ENCODE measurements at regions not wholly inside any gene's neighbourhood (a gene's known extent, or its start where the extent isn't known, plus 50 kb on each side); places are given as distances from the start of the nearest gene placed in this dataset.

- DNase-seq: no peak
Measured at GRCh38 chr15:66848686-66849392, 146.8 kb downstream of the SMAD6 start.

GRCh38 chr15:66849393-66849745 is 147.3 kb downstream of the SMAD6 start:
- no peak for DNase-seq

GRCh38 chr15:66849746-66850077 is 147.7 kb downstream of the SMAD6 start:
- no peak for DNase-seq

- DNase-seq: peak; percentile 51
Measured at GRCh38 chr15:66850078-66850991, 148.3 kb downstream of the SMAD6 start.

- no peak for DNase-seq
Measured at GRCh38 chr15:66850996-66851310, 148.9 kb downstream of the SMAD6 start.

- DNase-seq: peak; percentile 93
Measured at GRCh38 chr15:66851311-66852063, 149.5 kb downstream of the SMAD6 start.

GRCh38 chr15:66852064-66852905 is 150.2 kb downstream of the SMAD6 start:
- DNase-seq: no peak

GRCh38 chr15:66854012-66854965 is 152.3 kb downstream of the SMAD6 start:
- no peak for DNase-seq

- DNase-seq: no peak
Measured at GRCh38 chr15:66855041-66855440, 153.0 kb downstream of the SMAD6 start.

GRCh38 chr15:66857694-66858093 is 155.7 kb downstream of the SMAD6 start:
- DNase-seq: no peak

GRCh38 chr15:66858423-66859207 is 156.6 kb downstream of the SMAD6 start:
- DNase-seq: no peak

- no peak for DNase-seq
Measured at GRCh38 chr15:66859688-66860253, 157.7 kb downstream of the SMAD6 start.

- no peak for DNase-seq
Measured at GRCh38 chr15:66860844-66861243, 158.8 kb downstream of the SMAD6 start.

- DNase-seq: no peak
Measured at GRCh38 chr15:66862111-66862939, 160.3 kb downstream of the SMAD6 start.

GRCh38 chr15:66862940-66863335 is 160.9 kb downstream of the SMAD6 start:
- DNase-seq: peak; percentile 90

GRCh38 chr15:66863390-66864085 is 161.5 kb downstream of the SMAD6 start:
- no peak for DNase-seq

GRCh38 chr15:66864086-66864830 is 162.2 kb downstream of the SMAD6 start:
- no peak for DNase-seq

GRCh38 chr15:66864871-66865281 is 162.8 kb downstream of the SMAD6 start:
- no peak for DNase-seq

Data from retina (tissue), 1 donor.